ENCODE measurements at regions not wholly inside any gene's neighbourhood (a gene's known extent, or its start where the extent isn't known, plus 50 kb on each side); places are given as distances from the start of the nearest gene placed in this dataset.

GRCh38 chr6:12580290-12580689 lies 136.3 kb upstream of the PHACTR1 start:
- H3K27me3 Mint-ChIP-seq, result no peaks in the 10 kb centered on the region
- no peaks in the 10 kb centered on the region for H3K4me1 Mint-ChIP-seq (ENCODE audit: low read depth)
- H3K36me3 Mint-ChIP-seq (ENCODE audit: low read depth), result no peaks in the 10 kb centered on the region
- H3K9me3 Mint-ChIP-seq, result no peaks in the 10 kb centered on the region
- no peak overlapping the region for H3K4me3 Mint-ChIP-seq
- intact Hi-C loops (cut with micrococcal nuclease), result no loop called here
- no peak overlapping the region for H3K27ac Mint-ChIP-seq

GRCh38 chr6:12582421-12583110 lies 134.0 kb upstream of the PHACTR1 start:
- no peak overlapping the region for H3K27ac Mint-ChIP-seq
- peaks cover 6% of the 10 kb centered on the region for H3K4me1 Mint-ChIP-seq (ENCODE audit: low read depth)
- no peaks in the 10 kb centered on the region for H3K9me3 Mint-ChIP-seq
- H3K27me3 Mint-ChIP-seq, result no peaks in the 10 kb centered on the region
- no peaks in the 10 kb centered on the region for H3K36me3 Mint-ChIP-seq (ENCODE audit: low read depth)
- no peak overlapping the region for H3K4me3 Mint-ChIP-seq
- intact Hi-C loops (cut with micrococcal nuclease), result no loop called here

GRCh38 chr6:12584631-12585405 lies 131.7 kb upstream of the PHACTR1 start:
- Mint-ChIP-seq H3K27ac (no peak overlapping the region), H3K36me3 (ENCODE audit: low read depth) (no peaks in the 10 kb centered on the region), H3K27me3 (no peaks in the 10 kb centered on the region), H3K4me1 (ENCODE audit: low read depth) (peaks cover 6% of the 10 kb centered on the region), H3K4me3 (no peak overlapping the region), H3K9me3 (no peaks in the 10 kb centered on the region)
- intact Hi-C loops (cut with micrococcal nuclease), result no loop called here

GRCh38 chr6:12585497-12585958 lies 131.0 kb upstream of the PHACTR1 start:
- H3K27ac Mint-ChIP-seq, result no peak overlapping the region

GRCh38 chr6:12586721-12587480 lies 129.7 kb upstream of the PHACTR1 start:
- no peaks in the 10 kb centered on the region for H3K36me3 Mint-ChIP-seq (ENCODE audit: low read depth)
- no peaks in the 10 kb centered on the region for H3K9me3 Mint-ChIP-seq
- intact Hi-C loops (cut with micrococcal nuclease), result no loop called here
- no peaks in the 10 kb centered on the region for H3K27me3 Mint-ChIP-seq
- H3K4me1 Mint-ChIP-seq (ENCODE audit: low read depth), result peaks cover 6% of the 10 kb centered on the region
- no peak overlapping the region for H3K27ac Mint-ChIP-seq
- no peak overlapping the region for H3K4me3 Mint-ChIP-seq

More at GRCh38 chr6:12585497-12585958, 131.0 kb upstream of the PHACTR1 start:
- Mint-ChIP-seq H3K27me3 (no peaks in the 10 kb centered on the region), H3K9me3 (no peaks in the 10 kb centered on the region), H3K4me1 (ENCODE audit: low read depth) (peaks cover 6% of the 10 kb centered on the region), H3K4me3 (no peak overlapping the region), H3K36me3 (ENCODE audit: low read depth) (no peaks in the 10 kb centered on the region)
- intact Hi-C loops (cut with micrococcal nuclease), result no loop called here

- Mint-ChIP-seq H3K4me3 (no peak overlapping the region), H3K27me3 (no peaks in the 10 kb centered on the region), H3K27ac (no peak overlapping the region), H3K9me3 (no peaks in the 10 kb centered on the region), H3K4me1 (ENCODE audit: low read depth) (peaks cover 6% of the 10 kb centered on the region), H3K36me3 (ENCODE audit: low read depth) (no peaks in the 10 kb centered on the region)
- intact Hi-C loops (cut with micrococcal nuclease), result no loop called here
These were observed 125.7 kb upstream of the PHACTR1 start for GRCh38 chr6:12590901-12591300.

GRCh38 chr6:12592634-12593033 lies 123.9 kb upstream of the PHACTR1 start:
- no peak overlapping the region for H3K4me3 Mint-ChIP-seq
- intact Hi-C loops (cut with micrococcal nuclease), result no loop called here

GRCh38 chr6:12593771-12594529 lies 122.6 kb upstream of the PHACTR1 start:
- intact Hi-C loops (cut with micrococcal nuclease), result no loop called here
- H3K27me3 Mint-ChIP-seq, result no peaks in the 10 kb centered on the region
- H3K27ac Mint-ChIP-seq, result no peak overlapping the region
- H3K36me3 Mint-ChIP-seq (ENCODE audit: low read depth), result no peaks in the 10 kb centered on the region
- H3K4me3 Mint-ChIP-seq, result no peak overlapping the region
- no peaks in the 10 kb centered on the region for H3K4me1 Mint-ChIP-seq (ENCODE audit: low read depth)
- no peaks in the 10 kb centered on the region for H3K9me3 Mint-ChIP-seq

More at GRCh38 chr6:12592634-12593033, 123.9 kb upstream of the PHACTR1 start:
- no peaks in the 10 kb centered on the region for H3K27me3 Mint-ChIP-seq
- no peaks in the 10 kb centered on the region for H3K9me3 Mint-ChIP-seq
- no peaks in the 10 kb centered on the region for H3K36me3 Mint-ChIP-seq (ENCODE audit: low read depth)
- H3K27ac Mint-ChIP-seq, result no peak overlapping the region
- no peaks in the 10 kb centered on the region for H3K4me1 Mint-ChIP-seq (ENCODE audit: low read depth)

- H3K27me3 Mint-ChIP-seq, result no peaks in the 10 kb centered on the region
- intact Hi-C loops (cut with micrococcal nuclease), result no loop called here
- no peak overlapping the region for H3K27ac Mint-ChIP-seq
- no peaks in the 10 kb centered on the region for H3K4me1 Mint-ChIP-seq (ENCODE audit: low read depth)
- H3K4me3 Mint-ChIP-seq, result no peak overlapping the region
- no peaks in the 10 kb centered on the region for H3K9me3 Mint-ChIP-seq
- no peaks in the 10 kb centered on the region for H3K36me3 Mint-ChIP-seq (ENCODE audit: low read depth)
These were observed 122.1 kb upstream of the PHACTR1 start for GRCh38 chr6:12594530-12594893.

GRCh38 chr6:12595161-12595811 lies 121.3 kb upstream of the PHACTR1 start:
- no peaks in the 10 kb centered on the region for H3K9me3 Mint-ChIP-seq
- intact Hi-C loops (cut with micrococcal nuclease), result no loop called here
- no peak overlapping the region for H3K27ac Mint-ChIP-seq
- no peak overlapping the region for H3K4me3 Mint-ChIP-seq
- peaks cover under 1% of the 10 kb centered on the region for H3K27me3 Mint-ChIP-seq
- no peaks in the 10 kb centered on the region for H3K4me1 Mint-ChIP-seq (ENCODE audit: low read depth)
- H3K36me3 Mint-ChIP-seq (ENCODE audit: low read depth), result no peaks in the 10 kb centered on the region

GRCh38 chr6:12596731-12597130 lies 119.8 kb upstream of the PHACTR1 start:
- Mint-ChIP-seq H3K4me3 (no peak overlapping the region), H3K27ac (no peak overlapping the region), H3K36me3 (ENCODE audit: low read depth) (no peaks in the 10 kb centered on the region), H3K4me1 (ENCODE audit: low read depth) (no peaks in the 10 kb centered on the region), H3K9me3 (no peaks in the 10 kb centered on the region), H3K27me3 (peaks cover 2% of the 10 kb centered on the region)
- intact Hi-C loops (cut with micrococcal nuclease), result no loop called here

- Mint-ChIP-seq H3K27me3 (peaks cover 2% of the 10 kb centered on the region), H3K4me3 (no peak overlapping the region), H3K4me1 (ENCODE audit: low read depth) (no peaks in the 10 kb centered on the region), H3K36me3 (ENCODE audit: low read depth) (no peaks in the 10 kb centered on the region), H3K9me3 (no peaks in the 10 kb centered on the region), H3K27ac (no peak overlapping the region)
- intact Hi-C loops (cut with micrococcal nuclease), result no loop called here
These were observed 117.6 kb upstream of the PHACTR1 start for GRCh38 chr6:12598919-12599318.

GRCh38 chr6:12601881-12602280 lies 114.7 kb upstream of the PHACTR1 start:
- H3K27ac Mint-ChIP-seq, result no peak overlapping the region
- H3K36me3 Mint-ChIP-seq (ENCODE audit: low read depth), result no peaks in the 10 kb centered on the region
- H3K9me3 Mint-ChIP-seq, result no peaks in the 10 kb centered on the region
- intact Hi-C loops (cut with micrococcal nuclease), result loop anchor here (10.0 kb wide), 3 partner anchors 307 to 1017 kb away; partner anchors contain the start of gene EDN1
- no peaks in the 10 kb centered on the region for H3K4me1 Mint-ChIP-seq (ENCODE audit: low read depth)
- peaks cover 6% of the 10 kb centered on the region for H3K27me3 Mint-ChIP-seq
- no peak overlapping the region for H3K4me3 Mint-ChIP-seq

All from dendritic cell treated with granulocyte-macrophage colony-stimulating factor and Interleukin-4, amounts not matched to agents 40 ng/mL and 50 ng/mL, for 4 days (primary cell).